Adipocyte (in vitro differentiated cells): ENCODE measurements at regions not wholly inside any gene's neighbourhood (a gene's known extent, or its start where the extent isn't known, plus 50 kb on each side); places are given as distances from the start of the nearest gene placed in this dataset.
"Not testable (repeated sequence)": the region's sequence is repeated elsewhere in the genome, so short reads cannot be mapped to it uniquely, and the experiment has no call there.

Source experiments
- DNase-seq: peaks from one replicate; pipeline ENCODE4 v3.0.0-alpha.2; 2015; ENCODE audit warnings: low read depth
- H3K27me3 ChIP-seq: replicated peaks from 2 replicates; pipeline ENCODE4 v1.7.0; 2013; ENCODE audit warnings: mild to moderate bottlenecking, low read length, moderate library complexity; ENCODE audit not compliant: control insufficient read depth, insufficient read depth
- H3K36me3 ChIP-seq: 2 replicates; pipeline ENCODE4 v1.7.0; 2013; ENCODE audit warnings: low read length, mild to moderate bottlenecking, moderate library complexity; ENCODE audit not compliant: control insufficient read depth, insufficient read depth, severe bottlenecking
- H3K4me1 ChIP-seq: 2 replicates; pipeline ENCODE4 v1.7.0; 2013; ENCODE audit warnings: mild to moderate bottlenecking, low read length, moderate library complexity; ENCODE audit not compliant: control insufficient read depth, insufficient read depth
- H3K4me3 ChIP-seq: 2 replicates; pipeline ENCODE4 v1.7.0; 2013; ENCODE audit warnings: mild to moderate bottlenecking, low read length, moderate library complexity
- H3K9ac ChIP-seq: 2 replicates; pipeline ENCODE4 v1.7.0; 2013; ENCODE audit warnings: mild to moderate bottlenecking, low read length, moderate library complexity
- H3K9me3 ChIP-seq: 2 replicates; pipeline ENCODE4 v1.7.0; 2013; ENCODE audit warnings: mild to moderate bottlenecking, low read length, moderate library complexity; ENCODE audit not compliant: control insufficient read depth

DNA sequence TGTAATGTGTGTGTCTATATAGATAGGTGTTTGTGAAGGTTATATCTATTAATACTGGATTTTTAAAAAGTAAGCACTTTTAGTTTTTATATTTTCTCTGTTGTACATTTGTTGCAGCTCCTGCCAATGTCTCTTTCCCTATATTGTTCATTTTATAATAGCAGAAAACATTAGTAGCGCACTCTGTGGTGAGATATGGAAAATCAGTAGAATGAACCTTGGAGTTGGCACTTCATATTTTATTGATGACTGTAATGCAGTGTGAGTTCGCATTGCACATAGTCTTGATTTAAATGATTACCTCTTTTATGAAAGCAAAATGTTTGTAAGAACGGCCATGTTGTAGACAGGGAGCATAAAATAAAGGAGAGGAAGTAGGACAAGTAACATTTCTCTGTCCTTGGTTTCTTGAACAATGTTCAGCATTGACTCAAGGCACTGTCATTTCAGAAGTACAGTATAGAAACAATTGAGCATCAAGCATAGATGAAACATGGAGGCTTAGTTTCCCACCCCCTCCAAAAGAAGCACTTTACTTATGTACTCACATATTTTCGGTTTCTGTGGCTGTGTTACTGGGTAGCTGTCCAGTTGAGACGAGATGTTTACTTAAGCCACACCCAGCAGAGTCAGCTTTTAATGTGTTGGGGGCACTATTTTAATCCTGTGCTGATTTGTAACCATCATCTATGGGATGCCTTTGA is 74.0 kb downstream of the TANC2 start:
- H3K4me3 ChIP-seq, result peak overlapping the region; percentile 39
- no peaks in the 10 kb centered on the region for H3K27me3 ChIP-seq
- H3K36me3 ChIP-seq, result no peaks in the 10 kb centered on the region
- peaks cover 27% of the 10 kb centered on the region for H3K4me1 ChIP-seq
- DNase-seq, result peak; percentile 52
- no peak overlapping the region for H3K9ac ChIP-seq
- H3K9me3 ChIP-seq, result no peaks in the 10 kb centered on the region

DNA sequence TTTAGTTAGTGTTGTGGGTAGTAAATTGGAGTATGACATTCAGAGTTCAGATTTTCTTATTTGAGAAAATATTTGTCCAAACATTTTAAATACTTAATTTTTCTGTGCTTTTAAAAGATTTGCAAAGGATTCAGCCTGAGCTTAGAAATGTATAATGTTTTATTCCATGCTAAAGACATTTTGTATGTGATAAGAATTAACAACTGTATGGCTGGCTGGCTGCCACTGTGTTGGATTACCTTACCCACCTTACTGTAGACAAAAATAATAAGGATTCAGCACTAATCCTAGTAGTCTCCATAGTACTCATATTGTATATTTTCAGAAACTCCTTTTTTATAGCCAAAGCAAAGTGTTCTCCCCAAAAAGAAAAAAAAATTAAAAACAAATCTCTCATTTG is 74.8 kb downstream of the TANC2 start:
- no peaks in the 10 kb centered on the region for H3K36me3 ChIP-seq
- no peak overlapping the region for H3K4me3 ChIP-seq
- H3K9me3 ChIP-seq, result no peaks in the 10 kb centered on the region
- H3K27me3 ChIP-seq, result no peaks in the 10 kb centered on the region
- DNase-seq, result no peak
- no peak overlapping the region for H3K9ac ChIP-seq
- H3K4me1 ChIP-seq, result peaks cover 19% of the 10 kb centered on the region

DNA sequence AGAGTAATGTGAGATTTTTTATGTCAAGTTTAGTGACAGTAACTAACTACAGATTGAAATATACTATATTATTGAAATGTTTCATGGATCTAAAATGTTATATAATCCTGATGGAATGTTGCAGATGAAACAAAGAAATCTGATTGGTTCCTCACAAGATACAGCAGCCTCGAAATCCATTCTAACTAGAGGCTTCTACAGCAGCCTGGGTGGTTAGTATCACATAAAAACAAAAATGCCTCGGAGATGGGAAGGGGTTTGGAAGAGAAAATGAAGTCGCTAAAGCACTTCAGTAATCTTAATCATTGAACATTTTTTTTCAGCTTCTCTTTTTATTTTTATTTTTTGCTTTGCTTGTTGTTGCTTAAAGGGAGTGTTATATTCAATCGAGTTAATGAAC is 75.2 kb downstream of the TANC2 start:
- DNase-seq, result no peak

DNA sequence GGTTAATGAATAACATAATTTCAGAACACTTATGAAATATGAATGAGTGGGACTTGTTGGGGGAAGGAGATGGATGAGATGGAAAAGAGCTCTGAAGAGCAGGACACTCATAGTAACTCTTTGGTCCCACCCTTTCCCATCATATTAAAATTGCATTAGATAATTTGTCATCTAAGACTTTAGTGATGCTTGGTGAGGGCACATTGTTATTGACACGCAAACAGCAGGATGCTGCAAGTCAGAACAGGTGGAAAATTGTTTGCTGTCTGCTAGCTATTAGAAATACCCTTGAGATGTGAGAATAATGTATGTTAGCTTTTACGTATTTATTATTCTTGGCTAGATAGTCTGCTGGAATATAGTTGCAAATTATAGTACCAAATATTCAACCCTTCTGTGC is 75.7 kb downstream of the TANC2 start:
- H3K9ac ChIP-seq, result no peak overlapping the region
- DNase-seq, result no peak
- no peaks in the 10 kb centered on the region for H3K36me3 ChIP-seq
- no peaks in the 10 kb centered on the region for H3K9me3 ChIP-seq
- no peak overlapping the region for H3K4me3 ChIP-seq
- H3K4me1 ChIP-seq, result peaks cover 18% of the 10 kb centered on the region
- H3K27me3 ChIP-seq, result no peaks in the 10 kb centered on the region

More for the DNA sequence above, 75.2 kb downstream of the TANC2 start:
- H3K4me1 ChIP-seq, result peaks cover 18% of the 10 kb centered on the region
- no peak overlapping the region for H3K4me3 ChIP-seq
- H3K9ac ChIP-seq, result no peak overlapping the region
- no peaks in the 10 kb centered on the region for H3K36me3 ChIP-seq
- no peaks in the 10 kb centered on the region for H3K9me3 ChIP-seq
- no peaks in the 10 kb centered on the region for H3K27me3 ChIP-seq

DNA sequence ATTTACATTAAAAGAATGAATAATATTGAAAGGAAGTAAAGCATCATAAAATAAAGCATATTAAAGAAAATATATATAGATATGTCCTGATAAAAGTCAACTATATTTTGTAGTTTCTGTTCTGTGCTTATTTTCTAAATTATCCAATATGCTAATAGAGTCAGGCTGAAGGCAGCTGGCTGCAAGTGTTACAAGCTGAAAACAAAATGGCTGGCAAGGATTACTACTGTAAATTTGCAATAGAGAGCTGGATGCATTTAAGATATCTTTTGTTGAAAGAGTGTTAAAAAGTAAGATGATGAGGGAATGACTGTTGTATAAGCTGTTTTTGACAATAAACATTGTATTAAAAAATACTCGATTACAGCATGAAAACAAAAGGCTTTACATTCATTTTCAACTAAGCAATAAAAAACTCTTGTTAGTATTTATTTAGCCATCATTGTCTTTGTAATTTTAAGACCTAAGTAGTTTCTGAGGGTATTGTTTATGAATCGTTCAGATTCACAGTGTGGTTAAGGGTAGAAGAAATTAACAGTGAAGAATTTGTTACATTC is 76.3 kb downstream of the TANC2 start:
- DNase-seq, result no peak
- Histone ChIP-seq H3K9me3 (no peaks in the 10 kb centered on the region), H3K9ac (no peak overlapping the region), H3K27me3 (no peaks in the 10 kb centered on the region), H3K4me1 (peaks cover 18% of the 10 kb centered on the region), H3K4me3 (no peak overlapping the region), H3K36me3 (no peaks in the 10 kb centered on the region)

DNA sequence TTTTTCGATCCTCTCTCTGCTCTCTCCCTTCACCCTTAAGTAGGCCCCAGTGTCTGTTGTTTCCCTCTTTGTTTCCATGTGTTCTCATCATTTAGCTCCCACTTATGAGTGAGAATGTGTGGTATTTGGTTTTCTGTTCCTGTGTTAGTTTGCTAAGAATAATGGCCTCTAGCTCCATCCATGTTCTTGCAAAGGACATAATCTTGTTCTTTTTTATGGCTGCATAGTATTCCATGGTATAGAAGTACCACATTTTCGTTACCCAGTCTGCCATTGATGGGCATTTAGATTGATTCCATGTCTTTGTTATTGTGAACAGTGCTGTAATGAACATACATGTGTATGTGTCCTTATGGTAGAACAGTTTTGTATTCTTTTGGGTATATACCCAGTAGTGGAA is 91.5 kb downstream of the TANC2 start:
- not testable (repeated sequence) for H3K36me3 ChIP-seq, H3K27me3 ChIP-seq, H3K9me3 ChIP-seq, H3K9ac ChIP-seq, H3K4me1 ChIP-seq, DNase-seq, H3K4me3 ChIP-seq

DNA sequence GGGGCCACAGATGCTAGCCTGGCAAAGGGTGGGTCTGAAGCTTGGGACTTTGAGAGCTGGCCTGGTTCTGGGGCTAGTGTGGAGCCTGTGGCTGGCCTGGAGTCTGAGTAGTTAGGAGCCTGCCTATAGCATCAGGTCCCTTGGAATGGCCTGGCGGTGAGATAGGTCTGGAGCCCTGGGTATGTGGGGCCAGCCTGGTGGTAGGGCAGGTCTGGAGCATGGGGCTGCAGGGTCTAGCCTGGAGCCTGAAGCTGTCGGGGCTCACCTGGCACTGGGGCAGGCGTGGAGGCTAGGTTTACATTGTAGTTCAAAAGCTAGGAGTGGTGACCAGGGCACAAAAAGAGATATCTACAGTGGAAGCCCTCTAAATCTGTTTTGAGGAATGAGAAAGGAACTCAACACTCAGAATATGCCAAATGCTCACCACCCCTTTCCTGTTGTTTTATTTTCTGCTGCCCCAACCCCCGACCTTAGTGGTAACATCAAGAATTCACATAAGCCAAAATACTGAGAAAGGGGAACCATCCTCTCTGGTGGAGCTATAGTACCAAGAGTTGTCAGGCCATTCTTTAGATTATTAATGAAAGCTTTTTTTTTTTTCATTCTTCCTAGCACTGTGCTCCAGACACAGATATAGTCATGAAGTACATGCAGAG is 100.3 kb downstream of the TANC2 start:
- Histone ChIP-seq H3K4me1 (no peaks in the 10 kb centered on the region), H3K9ac (no peak overlapping the region), H3K9me3 (no peaks in the 10 kb centered on the region), H3K27me3 (no peaks in the 10 kb centered on the region), H3K36me3 (no peaks in the 10 kb centered on the region), H3K4me3 (no peak overlapping the region)
- no peak for DNase-seq

DNA sequence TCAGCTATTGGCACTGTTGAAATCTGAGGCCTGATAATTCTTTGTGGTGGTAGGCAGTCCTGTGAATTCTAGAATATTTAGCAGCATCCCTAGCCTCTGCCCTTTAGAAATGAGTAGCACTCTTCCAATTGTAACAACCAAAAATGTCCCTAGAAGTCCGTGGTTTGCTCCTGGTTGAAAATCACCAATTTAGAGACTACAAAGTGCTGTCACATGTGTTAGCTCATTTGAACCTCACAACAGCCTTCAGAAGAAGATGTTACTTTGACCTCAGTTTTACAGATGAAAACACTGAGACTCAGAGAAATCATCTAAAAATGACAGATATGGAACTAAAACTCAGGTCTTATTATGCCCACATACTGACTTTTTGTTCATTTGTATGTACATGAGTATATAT is 103.2 kb downstream of the TANC2 start:
- no peaks in the 10 kb centered on the region for H3K9me3 ChIP-seq
- no peak overlapping the region for H3K4me3 ChIP-seq
- no peaks in the 10 kb centered on the region for H3K27me3 ChIP-seq
- DNase-seq, result no peak
- no peak overlapping the region for H3K9ac ChIP-seq
- no peaks in the 10 kb centered on the region for H3K4me1 ChIP-seq
- no peaks in the 10 kb centered on the region for H3K36me3 ChIP-seq

DNA sequence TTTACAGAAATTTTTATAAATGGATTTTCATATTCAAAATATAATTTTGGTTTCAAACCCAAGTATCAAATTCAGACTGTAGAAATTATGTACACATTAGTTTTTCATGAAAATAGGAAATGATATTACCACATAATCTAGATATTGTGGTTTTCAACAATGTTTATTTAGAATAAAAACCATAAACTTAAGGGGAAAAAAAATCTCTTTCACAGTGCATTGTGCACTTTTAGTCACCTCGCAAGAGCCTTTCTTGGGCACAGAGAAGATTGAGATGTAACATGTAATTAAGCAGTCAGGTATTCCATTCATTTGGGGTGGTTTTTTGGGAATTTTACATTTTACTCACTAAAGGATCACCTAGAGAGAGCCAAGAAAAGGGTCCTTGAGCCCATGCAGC is 104.0 kb downstream of the TANC2 start:
- Histone ChIP-seq H3K36me3 (no peaks in the 10 kb centered on the region), H3K9ac (no peak overlapping the region), H3K4me1 (no peaks in the 10 kb centered on the region), H3K9me3 (no peaks in the 10 kb centered on the region), H3K4me3 (no peak overlapping the region), H3K27me3 (no peaks in the 10 kb centered on the region)
- peak; percentile 52 for DNase-seq

DNA sequence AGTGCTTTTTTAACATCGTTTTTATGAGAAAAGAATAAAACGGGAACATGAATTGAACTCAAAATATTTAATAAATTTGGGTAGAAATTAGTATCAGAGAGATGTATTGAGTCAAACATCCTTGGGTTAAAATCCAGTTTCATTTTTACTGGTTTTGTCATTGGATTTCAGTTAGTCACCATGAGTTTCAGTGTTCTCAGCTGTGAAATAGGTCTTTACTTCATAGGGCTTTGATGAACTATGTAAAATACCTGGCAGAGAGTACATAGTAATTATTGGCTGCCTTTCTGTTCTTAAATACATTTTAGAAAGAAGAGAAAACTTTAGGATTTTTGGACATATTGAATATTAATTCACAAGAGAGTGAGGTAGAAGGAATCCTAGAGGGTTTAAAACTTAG is 105.8 kb downstream of the TANC2 start:
- no peak overlapping the region for H3K9ac ChIP-seq
- H3K36me3 ChIP-seq, result no peaks in the 10 kb centered on the region
- no peaks in the 10 kb centered on the region for H3K27me3 ChIP-seq
- no peaks in the 10 kb centered on the region for H3K9me3 ChIP-seq
- H3K4me1 ChIP-seq, result no peaks in the 10 kb centered on the region
- no peak for DNase-seq
- no peak overlapping the region for H3K4me3 ChIP-seq

DNA sequence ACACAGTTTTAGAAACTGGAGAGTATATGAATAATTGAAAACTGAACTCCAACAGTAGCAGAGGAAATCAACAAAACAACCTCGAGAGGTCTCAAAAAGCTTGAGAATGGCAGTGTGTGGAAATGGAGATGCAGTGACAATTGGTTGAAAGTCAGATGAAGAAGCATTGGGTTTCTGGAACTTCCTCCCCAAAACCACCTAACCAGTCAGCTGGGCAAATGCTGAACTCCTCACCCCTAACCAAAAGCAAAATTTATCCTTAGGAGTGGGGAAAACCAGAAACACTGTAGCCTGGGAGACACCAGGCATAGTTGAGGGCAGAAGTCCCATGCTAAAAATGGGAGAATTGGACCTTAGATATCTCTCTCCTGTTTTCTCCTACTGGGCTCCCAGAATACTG is 109.9 kb downstream of the TANC2 start:
- no peaks in the 10 kb centered on the region for H3K36me3 ChIP-seq
- H3K4me1 ChIP-seq, result no peaks in the 10 kb centered on the region
- no peak for DNase-seq
- H3K27me3 ChIP-seq, result no peaks in the 10 kb centered on the region
- H3K9ac ChIP-seq, result no peak overlapping the region
- no peaks in the 10 kb centered on the region for H3K9me3 ChIP-seq
- H3K4me3 ChIP-seq, result no peak overlapping the region
